Heart left ventricle (tissue), 13 donors: ENCODE measurements at regions not wholly inside any gene's neighbourhood (a gene's known extent, or its start where the extent isn't known, plus 50 kb on each side); places are given as distances from the start of the nearest gene placed in this dataset.

Experiments used
- CTCF ChIP-seq, 12 donors: fragments of 200-600 bp; sonication (generic) in 4 of 12; IDR thresholded peaks; one replicate each; pipeline versions ENCODE4 v1.5.0 to v1.8.0; 2018 to 2022; ENCODE audit warnings: antibody characterized with exemption in 12 of 12, mild to moderate bottlenecking in 5 of 12
- POLR2A ChIP-seq, 2 donors: fragments of 450-650 bp; IDR thresholded peaks; one replicate each; pipeline ENCODE4 v1.6.1; 2017; ENCODE audit warnings: antibody characterized with exemption in 2 of 2, mild to moderate bottlenecking in 2 of 2, moderate library complexity in 2 of 2
- donor health status: ischemic (EF 13 %, LVEDD 7.1; RV severe dilation, severe dysfunction).
- donor health status: DM: no; HTN: yes; CAD: no.
- donor health status: DM: no; HTN: no; CAD: no.
- donor health status: ischemic (EF 25% LVEDD 6.9; RV normal size, moderate dysfunction).
- donor health status: ischemic (EF 25% LVEDD 5.7; RV mildly dilated, moderate dysfunction).
- donor health status: ischemic (EF 35%, LVEDD 5.7; RV mildly dilated, moderate dysfunction).
- donor health status: nonischemic (EF 11% LVEDD 7.7; RV severe dilation, severe dysfunction).
- donor health status: DM: yes; HTN: yes; CAD: no.
- donor health status: PGD.
- donor health status: ischemic (EF 29% LVEDD 5.4; RV normal size, mild dysfunction).
- donor health status: nonischemic (EF 23%, LVEDD 6.1; RV moderate dilation, normal function).

GRCh38 chr18:75958683-75959082 lies 531.2 kb upstream of the SMIM21 start:
- TF ChIP-seq POLR2A (IDR thresholded peaks at IDR 0.05): no peak
- no peak for TF ChIP-seq CTCF (IDR thresholded peaks at IDR 0.05)
